PC-9 (cell line): ENCODE measurements at regions not wholly inside any gene's neighbourhood (a gene's known extent, or its start where the extent isn't known, plus 50 kb on each side); places are given as distances from the start of the nearest gene placed in this dataset.
"Not testable (repeated sequence)": the region's sequence is repeated elsewhere in the genome, so short reads cannot be mapped to it uniquely, and the experiment has no call there.

Experiments used
- BruUV-seq: library from RNA; stranded (reverse); fragments of 400-500 nt; replicated peaks from 2 replicates; lab custom pipeline; 2021; lab: Mats Ljungman, UMichigan
- CTCF ChIA-PET: fragments of 300-600 bp; sonication (Branson Sonifier 250); formaldehyde crosslinking; loops from one replicate; lab custom pipeline; 2022; ENCODE audit warnings: antibody characterized with exemption; lab: Charles Lee
- POLR2A ChIA-PET: fragments of 300-600 bp; sonication (Branson Sonifier 250); formaldehyde crosslinking; loops from one replicate; lab custom pipeline; 2022; ENCODE audit warnings: antibody characterized with exemption; ENCODE audit not compliant: unreplicated experiment; lab: Charles Lee
- DNase-seq, 2 experiments: peaks; one replicate each; pipeline versions ENCODE4 v3.0.0 to v3.0.0-alpha.2; 2015 to 2022; ENCODE audit warnings: mixed read lengths in 1 of 2
- H2AFZ ChIP-seq: fragments of 200-600 bp; sonication (generic); 2 replicates; pipeline ENCODE4 v1.8.1; 2017; ENCODE audit warnings: antibody characterized with exemption
- H3F3A ChIP-seq: fragments of 200-600 bp; sonication (generic); 2 replicates; pipeline ENCODE4 v1.8.1; 2017; ENCODE audit warnings: antibody characterized with exemption, mild to moderate bottlenecking, low read depth; ENCODE audit not compliant: insufficient read depth
- H3K27ac ChIP-seq: fragments of 200-600 bp; sonication (generic); 2 replicates; pipeline ENCODE4 v1.6.1; 2016; ENCODE audit warnings: mixed run types
- H3K27me3 ChIP-seq: fragments of 200-600 bp; sonication (generic); 2 replicates; pipeline ENCODE4 v1.6.1; 2016; ENCODE audit warnings: low read depth, mixed run types; ENCODE audit not compliant: insufficient read depth
- H3K36me3 ChIP-seq: fragments of 200-600 bp; sonication (generic); 2 replicates; pipeline ENCODE4 v1.6.1; 2016; ENCODE audit warnings: low read depth, mixed run types
- H3K4me1 ChIP-seq: fragments of 200-600 bp; sonication (generic); replicated peaks from 2 replicates; pipeline ENCODE4 v1.6.1; 2016; ENCODE audit warnings: mixed run types; ENCODE audit not compliant: insufficient read depth
- H3K4me2 ChIP-seq: fragments of 200-600 bp; sonication (generic); 2 replicates; pipeline ENCODE4 v1.6.1; 2017; ENCODE audit warnings: mixed run types
- H3K4me3 ChIP-seq: fragments of 200-600 bp; sonication (generic); 2 replicates; pipeline ENCODE4 v1.6.1; 2016; ENCODE audit warnings: mixed run types
- H3K79me2 ChIP-seq: fragments of 200-600 bp; sonication (generic); 2 replicates; pipeline ENCODE4 v1.6.1; 2017; ENCODE audit warnings: low read depth, mixed run types
- H3K9me2 ChIP-seq: fragments of 200-600 bp; sonication (generic); 2 replicates; pipeline ENCODE4 v1.8.1; 2017; ENCODE audit warnings: mild to moderate bottlenecking; ENCODE audit not compliant: insufficient read depth
- H3K9me3 ChIP-seq: fragments of 200-600 bp; sonication (generic); 2 replicates; pipeline ENCODE4 v1.8.1; 2016; ENCODE audit warnings: low read depth; ENCODE audit not compliant: insufficient read depth
- H4K20me1 ChIP-seq: fragments of 200-600 bp; sonication (generic); 2 replicates; pipeline ENCODE4 v1.8.1; 2017; ENCODE audit not compliant: insufficient read depth
- CTCF ChIP-seq: fragments of 200-600 bp; sonication (generic); conservative IDR thresholded peaks from 2 replicates; pipeline ENCODE4 v1.6.1; 2017; ENCODE audit warnings: mixed run types, antibody characterized with exemption, mild to moderate bottlenecking, moderate library complexity
- EZH2 ChIP-seq: fragments of 200-600 bp; sonication (generic); IDR thresholded peaks from 2 replicates; pipeline ENCODE4 v1.8.0; 2017; ENCODE audit warnings: antibody characterized with exemption, low read depth
- intact Hi-C: fragments of 100-400 bp; cut with micrococcal nuclease; formaldehyde crosslinking; loops from one replicate; pipeline ENCODE4 v1.10.0; 2022; ENCODE audit not compliant: unreplicated experiment

- Histone ChIP-seq H3K9me2 (no peaks in the 10 kb centered on the region), H3K27me3 (no peaks in the 10 kb centered on the region), H3K4me2 (no peak overlapping the region), H3K4me3 (no peak overlapping the region), H3K79me2 (no peaks in the 10 kb centered on the region), H2AFZ (no peak overlapping the region), H3F3A (no peaks in the 10 kb centered on the region), H3K9me3 (no peaks in the 10 kb centered on the region), H3K36me3 (no peaks in the 10 kb centered on the region), H3K27ac (no peak overlapping the region), H4K20me1 (no peaks in the 10 kb centered on the region), H3K4me1 (no peaks in the 10 kb centered on the region)
- BruUV-seq = no TSS peak
- no peak for DNase-seq
- POLR2A ChIA-PET = no interaction called here
- intact Hi-C loops = no loop called here
- no peak for TF ChIP-seq EZH2
- TF ChIP-seq CTCF = no peak
- CTCF ChIA-PET = no interaction called here
Measured at GRCh38 chr12:5102806-5103205, 59.1 kb downstream of the KCNA5 start.

GRCh38 chr12:5110345-5110744, 66.7 kb downstream of the KCNA5 start:
- intact Hi-C loops = no loop called here
- no peaks in the 10 kb centered on the region for H3K4me1 ChIP-seq
- no peak overlapping the region for H3K27ac ChIP-seq
- no peak for TF ChIP-seq CTCF
- no peak for TF ChIP-seq EZH2
- CTCF ChIA-PET = no interaction called here
- no peak overlapping the region for H3K4me2 ChIP-seq
- H3K9me3 ChIP-seq = no peaks in the 10 kb centered on the region
- H3K9me2 ChIP-seq = no peaks in the 10 kb centered on the region; the same call in 1 of the 2 replicates
- H3K36me3 ChIP-seq = no peaks in the 10 kb centered on the region
- BruUV-seq = no TSS peak
- no peak overlapping the region for H3K4me3 ChIP-seq
- H4K20me1 ChIP-seq = no peaks in the 10 kb centered on the region
- POLR2A ChIA-PET = no interaction called here
- no peaks in the 10 kb centered on the region for H3K27me3 ChIP-seq
- H3F3A ChIP-seq = no peaks in the 10 kb centered on the region
- H2AFZ ChIP-seq = no peak overlapping the region
- H3K79me2 ChIP-seq = no peaks in the 10 kb centered on the region
- DNase-seq = no peak

- H3K27me3 ChIP-seq = no peaks in the 10 kb centered on the region
- POLR2A ChIA-PET = no interaction called here
- intact Hi-C loops = no loop called here
Measured at GRCh38 chr12:5114436-5114835, 70.8 kb downstream of the KCNA5 start.

GRCh38 chr12:5121784-5122183, 78.1 kb downstream of the KCNA5 start:
- H3F3A ChIP-seq, H3K36me3 ChIP-seq, H3K9me3 ChIP-seq, H3K27ac ChIP-seq, H3K9me2 ChIP-seq, H3K4me1 ChIP-seq, POLR2A ChIA-PET, H3K79me2 ChIP-seq, H3K4me3 ChIP-seq, H4K20me1 ChIP-seq, H3K27me3 ChIP-seq, BruUV-seq, CTCF ChIA-PET, DNase-seq, H3K4me2 ChIP-seq, intact Hi-C loops, H2AFZ ChIP-seq: not testable (repeated sequence)

More at GRCh38 chr12:5114436-5114835, 70.8 kb downstream of the KCNA5 start:
- no peak overlapping the region for H3K27ac ChIP-seq
- no peak overlapping the region for H3K4me2 ChIP-seq
- no peaks in the 10 kb centered on the region for H3F3A ChIP-seq
- peak in 1 of 2 experiments; percentile 43 for DNase-seq
- no peaks in the 10 kb centered on the region for H3K36me3 ChIP-seq
- no peak overlapping the region for H3K4me3 ChIP-seq
- no peaks in the 10 kb centered on the region for H4K20me1 ChIP-seq
- TF ChIP-seq EZH2 (no peak), CTCF (no peak)
- H2AFZ ChIP-seq = no peak overlapping the region
- BruUV-seq = no TSS peak
- H3K79me2 ChIP-seq = no peaks in the 10 kb centered on the region
- CTCF ChIA-PET = no interaction called here
- no peaks in the 10 kb centered on the region for H3K4me1 ChIP-seq
- no peaks in the 10 kb centered on the region; the same call in 1 of the 2 replicates for H3K9me2 ChIP-seq
- no peaks in the 10 kb centered on the region for H3K9me3 ChIP-seq

GRCh38 chr12:5122256-5122831, 78.7 kb downstream of the KCNA5 start:
- H3K9me3 ChIP-seq, H3K27ac ChIP-seq, H4K20me1 ChIP-seq, H3K4me1 ChIP-seq, H3K36me3 ChIP-seq, POLR2A ChIA-PET, H3F3A ChIP-seq, H3K27me3 ChIP-seq, BruUV-seq, DNase-seq, H3K9me2 ChIP-seq, intact Hi-C loops, H2AFZ ChIP-seq, CTCF ChIA-PET, H3K79me2 ChIP-seq: not testable (repeated sequence)
- H3K4me2 ChIP-seq = peak overlapping the region; percentile 34; the same call in 1 of the 2 replicates
- H3K4me3 ChIP-seq = peak overlapping the region; percentile 40; the same call in 1 of the 2 replicates
